HCT116 (cell line): ENCODE measurements at regions not wholly inside any gene's neighbourhood (a gene's known extent, or its start where the extent isn't known, plus 50 kb on each side); places are given as distances from the start of the nearest gene placed in this dataset.

Experiments used
- ATAC-seq: fragments of 200-7000 bp; cut with Tn5 transposase; 2 replicates; pipeline ENCODE4 v1.9.1; 2020; ENCODE audit warnings: mild to moderate bottlenecking, moderate library complexity
- BruUV-seq: library from RNA; stranded (reverse); fragments of 400-500 nt; replicated peaks from 2 replicates; lab custom pipeline; 2021; lab: Mats Ljungman, UMichigan
- CTCF ChIA-PET: fragments of 300-600 bp; sonication (Branson Sonifier 250); formaldehyde crosslinking; loops from one replicate; lab custom pipeline; 2021; ENCODE audit warnings: antibody characterized with exemption; lab: Charles Lee
- POLR2A ChIA-PET: fragments of 300-600, 350-600 bp; sonication (Branson Sonifier 250); formaldehyde crosslinking; loops from one replicate; lab custom pipeline; 2021; ENCODE audit warnings: antibody characterized with exemption; lab: Charles Lee
- RAD21 ChIA-PET, 2 experiments: fragments of 300-600 bp; sonication (Branson Sonifier 250); formaldehyde crosslinking; loops; one replicate each; lab custom pipeline; 2023; ENCODE audit warnings: low total read pairs in 2 of 2; ENCODE audit not compliant: uncharacterized antibody in 2 of 2, unreplicated experiment in 2 of 2, low non-redundant PET in 1 of 2; lab: Charles Lee
- DNase-seq: peaks from one replicate; pipeline ENCODE4 v3.0.0-alpha.2; 2010; ENCODE audit warnings: low read depth, low spot score
- H2AFZ ChIP-seq: fragments of 200-600 bp; shearing (Covaris generic), sonication (generic); 2 replicates; pipeline ENCODE4 v1.6.1; 2017; ENCODE audit warnings: low read depth, mixed run types, mixed read lengths, antibody characterized with exemption, low read length; ENCODE audit not compliant: poor library complexity, severe bottlenecking
- H3K27ac ChIP-seq: 2 replicates; pipeline ENCODE4 v1.5.1; 2012; ENCODE audit warnings: low read depth, low read length
- H3K27me3 ChIP-seq: fragments of 200-600 bp; sonication (generic); 2 replicates; pipeline ENCODE4 v1.6.1; 2016; ENCODE audit warnings: mixed run types, low read length, mixed read lengths; ENCODE audit not compliant: insufficient read depth
- H3K36me3 ChIP-seq, 2 experiments: fragments of 200-500 bp in 1 of 2; fragments of 200-600 bp in 1 of 2; sonication (Bioruptor generic) in 1 of 2; sonication (generic) in 1 of 2; 2 replicates each; pipeline versions ENCODE4 v1.5.1 to v1.6.1; 2014 to 2016; ENCODE audit warnings: low read length in 2 of 2, inconsistent platforms in 1 of 2, mixed read lengths in 1 of 2, mixed run types in 1 of 2; ENCODE audit not compliant: insufficient read depth in 2 of 2, control insufficient read depth in 1 of 2
- H3K4me1 ChIP-seq, 2 experiments: fragments of 200-600 bp in 1 of 2; sonication (generic) in 1 of 2; 2 replicates each; pipeline versions ENCODE4 v1.5.1 to v1.6.1; 2012 to 2017; ENCODE audit warnings: low read length in 2 of 2, inconsistent platforms in 1 of 2, mild to moderate bottlenecking in 1 of 2, mixed read lengths in 1 of 2, mixed run types in 1 of 2, moderate library complexity in 1 of 2; ENCODE audit not compliant: insufficient read depth in 2 of 2, control insufficient read depth in 1 of 2
- H3K4me2 ChIP-seq: fragments of 200-600 bp; sonication (generic); 2 replicates; pipeline ENCODE4 v1.6.1; 2017; ENCODE audit warnings: mixed run types, low read length, mixed read lengths
- H3K4me3 ChIP-seq, 2 experiments: fragments of 200-600 bp in 1 of 2; sonication (generic) in 1 of 2; replicated peaks in 1 of 2; 2 replicates each; pipeline ENCODE4 v1.5.1; 2011 to 2016; ENCODE audit warnings: low read length in 2 of 2, control low read depth in 1 of 2, low read depth in 1 of 2, mild to moderate bottlenecking in 1 of 2, mixed read lengths in 1 of 2, mixed run types in 1 of 2
- H3K79me2 ChIP-seq: fragments of 200-600 bp; sonication (generic); 2 replicates; pipeline ENCODE4 v1.6.1; 2017; ENCODE audit warnings: mild to moderate bottlenecking, mixed run types, low read length, moderate library complexity, mixed read lengths; ENCODE audit not compliant: insufficient read depth
- H3K9ac ChIP-seq: fragments of 200-600 bp; sonication (generic); 2 replicates; pipeline ENCODE4 v1.6.1; 2016; ENCODE audit warnings: low read length, mixed read lengths
- H3K9me2 ChIP-seq: fragments of 200-600 bp; sonication (generic), shearing (Covaris generic); 2 replicates; pipeline ENCODE4 v1.6.1; 2017; ENCODE audit warnings: mixed run types, mild to moderate bottlenecking, moderate library complexity; ENCODE audit not compliant: insufficient read depth
- H3K9me3 ChIP-seq, 2 experiments: fragments of 200-500 bp in 1 of 2; fragments of 200-600 bp in 1 of 2; sonication (Bioruptor generic) in 1 of 2; sonication (generic) in 1 of 2; 2 replicates each; pipeline ENCODE4 v1.6.1; 2014 to 2017; ENCODE audit warnings: low read length in 2 of 2, mixed read lengths in 2 of 2, inconsistent platforms in 1 of 2, low read depth in 1 of 2, mild to moderate bottlenecking in 1 of 2, mixed run types in 1 of 2, moderate library complexity in 1 of 2; ENCODE audit not compliant: control insufficient read depth in 1 of 2, insufficient read depth in 1 of 2
- H4K20me1 ChIP-seq: fragments of 200-600 bp; sonication (generic), shearing (Covaris generic); 2 replicates; pipeline ENCODE4 v1.6.1; 2017; ENCODE audit warnings: mixed run types, mild to moderate bottlenecking, moderate library complexity; ENCODE audit not compliant: insufficient read depth
- CTCF ChIP-seq, 3 experiments: fragments of 200-600 bp in 1 of 3; sonication (generic) in 1 of 3; IDR thresholded peaks in 2 of 3; conservative IDR thresholded peaks in 1 of 3; 2 replicates each; pipeline ENCODE4 v1.5.1; 2012 to 2017; ENCODE audit warnings: low read depth in 2 of 3, low read length in 2 of 3, antibody characterized with exemption in 1 of 3, borderline replicate concordance in 1 of 3, control low read depth in 1 of 3, mild to moderate bottlenecking in 1 of 3, mixed read lengths in 1 of 3, mixed run types in 1 of 3, moderate library complexity in 1 of 3; ENCODE audit not compliant: insufficient read depth in 1 of 3
- ELF1 ChIP-seq: IDR thresholded peaks from 2 replicates; pipeline ENCODE4 v1.6.1; 2012; ENCODE audit warnings: low read depth, borderline replicate concordance
- FOSL1 ChIP-seq: IDR thresholded peaks from 2 replicates; pipeline ENCODE4 v1.6.1; 2012; ENCODE audit warnings: low read depth
- MAX ChIP-seq: IDR thresholded peaks from 2 replicates; pipeline ENCODE4 v1.6.1; 2012
- POLR2A ChIP-seq: IDR thresholded peaks from 2 replicates; pipeline ENCODE4 v1.7.0; 2011; ENCODE audit warnings: borderline replicate concordance; ENCODE audit not compliant: insufficient read depth, insufficient read length; ENCODE audit errors: extremely low read depth
- RAD21 ChIP-seq: IDR thresholded peaks from 2 replicates; pipeline ENCODE4 v1.6.1; 2012; ENCODE audit warnings: low read depth, mild to moderate bottlenecking
- TCF7L2 ChIP-seq: IDR thresholded peaks from 2 replicates; pipeline ENCODE4 v1.7.0; 2011; ENCODE audit warnings: borderline replicate concordance, inconsistent platforms; ENCODE audit not compliant: insufficient read depth, insufficient read length; ENCODE audit errors: extremely low read depth
- YY1 ChIP-seq: IDR thresholded peaks from 2 replicates; pipeline ENCODE4 v1.6.1; 2011; ENCODE audit warnings: low read length, low read depth, moderate library complexity, mild to moderate bottlenecking; ENCODE audit not compliant: insufficient replicate concordance; ENCODE audit errors: extremely low read depth
- ZFX ChIP-seq: fragments of 450-650 bp; IDR thresholded peaks from 2 replicates; pipeline ENCODE4 v1.6.1; 2017
- ZNF274 ChIP-seq: fragments of 200-500 bp; sonication (Bioruptor generic); IDR thresholded peaks from 2 replicates; pipeline ENCODE4 v1.6.1; 2014; ENCODE audit warnings: mild to moderate bottlenecking, low read depth, low read length, inconsistent platforms
- intact Hi-C: fragments of 100-400 bp; cut with micrococcal nuclease; formaldehyde crosslinking; loops from 2 replicates; pipeline ENCODE4 v1.10.0; 2022

GRCh38 chr4:161248880-161249279, 914.9 kb downstream of the FSTL5 start:
- H3K27ac ChIP-seq: no peak overlapping the region
- H4K20me1 ChIP-seq: no peaks in the 10 kb centered on the region
- ChIA-PET RAD21 (no interaction called here), POLR2A (no interaction called here), CTCF (no interaction called here)
- no TSS peak for BruUV-seq
- H3K4me1 ChIP-seq: no peaks in the 10 kb centered on the region
- no peaks in the 10 kb centered on the region for H3K9me3 ChIP-seq
- no peak for ATAC-seq
- no peaks in the 10 kb centered on the region for H3K79me2 ChIP-seq
- no peak overlapping the region for H3K4me3 ChIP-seq
- H3K9me2 ChIP-seq: no peaks in the 10 kb centered on the region
- no peak overlapping the region for H3K9ac ChIP-seq
- no peaks in the 10 kb centered on the region for H3K27me3 ChIP-seq
- H3K36me3 ChIP-seq: no peaks in the 10 kb centered on the region
- H3K4me2 ChIP-seq: no peak overlapping the region
- TF ChIP-seq ZNF274 (no peak), TCF7L2 (no peak), YY1 (no peak), FOSL1 (no peak), ZFX (no peak), MAX (no peak)
- TF ChIP-seq, all 23 proteins: peak for 0
- intact Hi-C loops: no loop called here
- no peak overlapping the region for H2AFZ ChIP-seq
- no peak for DNase-seq

GRCh38 chr4:161247831-161248230, 916.0 kb downstream of the FSTL5 start:
- CTCF ChIA-PET: no interaction called here
- no peak overlapping the region for H3K27ac ChIP-seq
- RAD21 ChIA-PET: no interaction called here
- intact Hi-C loops: no loop called here
- BruUV-seq: no TSS peak
- H3K4me1 ChIP-seq: no peaks in the 10 kb centered on the region
- no peak overlapping the region for H3K9ac ChIP-seq
- H3K9me2 ChIP-seq: no peaks in the 10 kb centered on the region
- POLR2A ChIA-PET: no interaction called here
- no peak overlapping the region for H3K4me3 ChIP-seq
- H2AFZ ChIP-seq: no peak overlapping the region
- no peak for TF ChIP-seq FOSL1
- TF ChIP-seq RAD21: no peak
- TF ChIP-seq ELF1: no peak
- no peak for TF ChIP-seq YY1
- no peak for TF ChIP-seq ZFX
- TF ChIP-seq POLR2A: no peak
- no peak for TF ChIP-seq CTCF (IDR thresholded peaks at IDR 0.05 in 2 of 3, conservative IDR thresholded peaks at IDR 0.05 in 1 of 3; ENCODE audit: borderline replicate concordance in 1 of 3, insufficient read depth in 1 of 3, low read depth in 2 of 3, low read length in 2 of 3)
- ATAC-seq (no peak), DNase-seq (no peak)
- no peaks in the 10 kb centered on the region for H3K9me3 ChIP-seq
- no peaks in the 10 kb centered on the region for H3K27me3 ChIP-seq
- H3K4me2 ChIP-seq: no peak overlapping the region
- H3K36me3 ChIP-seq: no peaks in the 10 kb centered on the region
- H3K79me2 ChIP-seq: no peaks in the 10 kb centered on the region
- no peaks in the 10 kb centered on the region for H4K20me1 ChIP-seq
